22Rv1 (cell line): ENCODE measurements at regions not wholly inside any gene's neighbourhood (a gene's known extent, or its start where the extent isn't known, plus 50 kb on each side); places are given as distances from the start of the nearest gene placed in this dataset.

Experiments used
- CTCF ChIP-seq: fragments of 450-650 bp; IDR thresholded peaks from 2 replicates; pipeline ENCODE4 v1.5.1; 2017; ENCODE audit warnings: mild to moderate bottlenecking
- ZFX ChIP-seq: fragments of 450-650 bp; IDR thresholded peaks from 2 replicates; pipeline ENCODE4 v1.6.1; 2017; ENCODE audit warnings: antibody characterized with exemption, borderline replicate concordance

GRCh38 chrX:110964786-110965185 is 131.2 kb upstream of the PAK3 start:
- TF ChIP-seq CTCF (no peak), ZFX (no peak)
